ENCODE measurements at regions not wholly inside any gene's neighbourhood (a gene's known extent, or its start where the extent isn't known, plus 50 kb on each side); places are given as distances from the start of the nearest gene placed in this dataset.

DNA sequence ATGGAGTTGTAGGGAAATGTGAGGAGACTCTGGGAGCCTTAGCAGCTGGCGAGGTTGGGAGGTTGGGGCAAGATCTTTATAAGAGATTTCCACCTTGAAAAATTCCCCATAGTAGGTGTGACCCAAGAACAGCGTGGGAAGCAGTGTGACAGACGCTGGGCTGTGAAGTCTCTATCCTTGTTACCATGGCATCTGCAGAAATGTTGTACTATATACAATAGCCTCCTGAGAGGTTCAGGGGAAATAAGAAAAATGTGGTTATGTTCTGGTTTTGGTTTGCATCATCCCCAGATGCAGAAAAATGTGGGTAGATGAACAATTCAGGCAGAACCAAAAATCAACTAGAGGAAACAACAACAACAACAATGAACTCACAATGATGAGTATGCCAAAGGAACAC, 498.6 kb downstream of the SH2D4B start:
- Mint-ChIP-seq H3K27me3 (peaks cover 3% of the 10 kb centered on the region), H3K4me3 (no peak overlapping the region), H3K9me3 (no peaks in the 10 kb centered on the region), H3K27ac (no peak overlapping the region), H3K36me3 (ENCODE audit: low read depth) (no peaks in the 10 kb centered on the region), H3K4me1 (no peaks in the 10 kb centered on the region)
- ChIA-PET CTCF (no interaction called here), POLR2A (no interaction called here)
- DNase-seq, result no peak

- ChIA-PET CTCF (no interaction called here), POLR2A (no interaction called here)
- Mint-ChIP-seq H3K9me3 (no peaks in the 10 kb centered on the region), H3K27me3 (peaks cover 3% of the 10 kb centered on the region), H3K4me1 (no peaks in the 10 kb centered on the region), H3K27ac (no peak overlapping the region), H3K36me3 (ENCODE audit: low read depth) (no peaks in the 10 kb centered on the region), H3K4me3 (no peak overlapping the region)
- DNase-seq, result no peak
These were observed 502.3 kb downstream of the SH2D4B start for GRCh38 chr10:81040031-81040430.

- POLR2A ChIA-PET, result no interaction called here
- no peaks in the 10 kb centered on the region for H3K9me3 Mint-ChIP-seq
- no peak overlapping the region for H3K27ac Mint-ChIP-seq
- no peak for DNase-seq
- no peak overlapping the region for H3K4me3 Mint-ChIP-seq
- H3K4me1 Mint-ChIP-seq, result no peaks in the 10 kb centered on the region
- CTCF ChIA-PET, result no interaction called here
- H3K27me3 Mint-ChIP-seq, result peaks cover 3% of the 10 kb centered on the region
- H3K36me3 Mint-ChIP-seq (ENCODE audit: low read depth), result no peaks in the 10 kb centered on the region
These were observed 503.2 kb downstream of the SH2D4B start for GRCh38 chr10:81040940-81041339.

- Mint-ChIP-seq H3K9me3 (no peaks in the 10 kb centered on the region), H3K27me3 (peaks cover 3% of the 10 kb centered on the region), H3K4me3 (no peak overlapping the region), H3K27ac (no peak overlapping the region), H3K4me1 (no peaks in the 10 kb centered on the region), H3K36me3 (ENCODE audit: low read depth) (no peaks in the 10 kb centered on the region)
- no peak for DNase-seq
- ChIA-PET POLR2A (no interaction called here), CTCF (no interaction called here)
These were observed 504.9 kb downstream of the SH2D4B start for GRCh38 chr10:81042647-81043046.

DNA sequence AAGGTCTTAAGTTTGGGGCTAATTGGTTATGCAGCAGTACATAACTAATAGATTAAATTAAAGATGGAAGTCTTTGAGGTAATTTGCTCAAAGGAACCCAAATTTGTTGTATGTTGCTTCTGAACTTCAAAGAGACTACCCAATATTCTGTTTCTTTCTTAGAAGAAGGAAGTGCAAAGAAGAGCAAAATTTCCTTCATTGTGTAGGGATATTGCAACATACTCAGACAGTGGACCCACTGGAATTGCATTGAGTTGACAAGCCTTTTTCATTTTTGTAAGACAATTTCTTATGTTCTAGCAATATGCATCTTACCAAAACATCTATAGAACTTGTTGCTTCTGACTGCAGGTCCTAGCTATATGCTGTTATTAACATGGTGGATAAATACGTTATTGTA, 527.8 kb downstream of the SH2D4B start:
- Mint-ChIP-seq H3K4me1 (no peaks in the 10 kb centered on the region), H3K27me3 (no peaks in the 10 kb centered on the region), H3K36me3 (ENCODE audit: low read depth) (no peaks in the 10 kb centered on the region), H3K27ac (no peak overlapping the region), H3K9me3 (no peaks in the 10 kb centered on the region), H3K4me3 (no peak overlapping the region)
- DNase-seq, result no peak
- ChIA-PET CTCF (no interaction called here), POLR2A (no interaction called here)

GRCh38 chr10:81068460-81068859, 530.8 kb downstream of the SH2D4B start:
- Mint-ChIP-seq H3K27ac (no peak overlapping the region), H3K9me3 (no peaks in the 10 kb centered on the region), H3K27me3 (no peaks in the 10 kb centered on the region), H3K36me3 (ENCODE audit: low read depth) (no peaks in the 10 kb centered on the region), H3K4me1 (no peaks in the 10 kb centered on the region), H3K4me3 (no peak overlapping the region)
- ChIA-PET POLR2A (no interaction called here), CTCF (interaction anchor here (1.4 kb wide), 1 partner anchor 93 kb away, joined by 3 read pairs; no protein-coding TSS in a partner anchor)
- DNase-seq, result no peak

GRCh38 chr10:81071087-81071796, 533.5 kb downstream of the SH2D4B start:
- CTCF ChIA-PET, result no interaction called here
- H3K4me1 Mint-ChIP-seq, result no peaks in the 10 kb centered on the region
- H3K36me3 Mint-ChIP-seq (ENCODE audit: low read depth), result no peaks in the 10 kb centered on the region
- no peak overlapping the region for H3K27ac Mint-ChIP-seq
- H3K27me3 Mint-ChIP-seq, result no peaks in the 10 kb centered on the region
- DNase-seq, result no peak
- H3K9me3 Mint-ChIP-seq, result no peaks in the 10 kb centered on the region
- POLR2A ChIA-PET, result no interaction called here
- no peak overlapping the region for H3K4me3 Mint-ChIP-seq

- no peak for DNase-seq
- Mint-ChIP-seq H3K27ac (no peak overlapping the region), H3K27me3 (no peaks in the 10 kb centered on the region), H3K4me1 (no peaks in the 10 kb centered on the region), H3K9me3 (no peaks in the 10 kb centered on the region), H3K36me3 (ENCODE audit: low read depth) (no peaks in the 10 kb centered on the region), H3K4me3 (no peak overlapping the region)
- ChIA-PET POLR2A (no interaction called here), CTCF (no interaction called here)
These were observed 535.5 kb downstream of the SH2D4B start for GRCh38 chr10:81073155-81073554.

DNA sequence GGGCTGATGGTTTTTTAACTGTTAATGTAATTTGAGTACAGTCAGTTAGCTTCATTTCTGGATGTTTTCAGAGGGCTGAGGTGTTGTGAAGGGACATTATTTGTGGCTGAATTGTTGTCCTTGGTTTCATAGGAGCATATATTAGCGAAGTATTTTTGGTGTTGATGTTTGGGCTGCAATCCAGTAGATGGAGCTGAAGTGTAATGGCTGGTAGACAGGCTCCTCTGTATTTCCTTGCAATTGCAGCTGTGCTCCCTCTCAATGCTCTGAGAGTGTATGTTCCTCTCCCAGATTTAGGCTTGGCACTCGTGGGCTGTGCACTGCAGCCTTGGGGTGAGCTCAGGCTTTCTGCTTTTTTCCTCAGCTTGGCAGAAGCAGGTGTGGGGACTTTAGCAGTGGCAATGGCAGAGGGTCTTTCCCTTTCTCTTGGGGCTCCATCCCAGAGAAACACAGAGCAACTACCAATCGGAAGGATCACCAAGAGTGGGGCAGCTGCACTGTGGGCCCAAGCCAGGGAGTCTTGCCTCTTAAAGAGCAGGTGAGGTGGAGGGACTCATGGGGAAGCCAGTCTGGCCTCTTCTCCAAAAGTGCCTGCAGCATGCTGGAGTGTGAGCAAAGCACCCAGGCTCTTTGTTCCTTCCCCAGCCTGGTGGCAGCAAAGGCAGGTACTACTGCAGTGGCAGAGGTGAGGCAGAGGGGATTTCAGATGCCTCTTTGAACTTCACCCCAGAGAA, 544.4 kb downstream of the SH2D4B start:
- H3K27me3 Mint-ChIP-seq, result no peaks in the 10 kb centered on the region
- H3K27ac Mint-ChIP-seq, result no peak overlapping the region
- no peak overlapping the region for H3K4me3 Mint-ChIP-seq
- peaks cover 3% of the 10 kb centered on the region for H3K9me3 Mint-ChIP-seq
- POLR2A ChIA-PET, result no interaction called here
- CTCF ChIA-PET, result no interaction called here
- no peaks in the 10 kb centered on the region for H3K4me1 Mint-ChIP-seq
- no peak for DNase-seq
- no peaks in the 10 kb centered on the region for H3K36me3 Mint-ChIP-seq (ENCODE audit: low read depth)

- no peak overlapping the region for H3K4me3 Mint-ChIP-seq
- POLR2A ChIA-PET, result no interaction called here
- no peaks in the 10 kb centered on the region for H3K4me1 Mint-ChIP-seq
- no peaks in the 10 kb centered on the region for H3K36me3 Mint-ChIP-seq (ENCODE audit: low read depth)
- CTCF ChIA-PET, result no interaction called here
- no peaks in the 10 kb centered on the region for H3K27me3 Mint-ChIP-seq
- no peak overlapping the region for H3K27ac Mint-ChIP-seq
- DNase-seq, result no peak
- H3K9me3 Mint-ChIP-seq, result peaks cover 3% of the 10 kb centered on the region
These were observed 545.1 kb downstream of the SH2D4B start for GRCh38 chr10:81082621-81083376.

DNA sequence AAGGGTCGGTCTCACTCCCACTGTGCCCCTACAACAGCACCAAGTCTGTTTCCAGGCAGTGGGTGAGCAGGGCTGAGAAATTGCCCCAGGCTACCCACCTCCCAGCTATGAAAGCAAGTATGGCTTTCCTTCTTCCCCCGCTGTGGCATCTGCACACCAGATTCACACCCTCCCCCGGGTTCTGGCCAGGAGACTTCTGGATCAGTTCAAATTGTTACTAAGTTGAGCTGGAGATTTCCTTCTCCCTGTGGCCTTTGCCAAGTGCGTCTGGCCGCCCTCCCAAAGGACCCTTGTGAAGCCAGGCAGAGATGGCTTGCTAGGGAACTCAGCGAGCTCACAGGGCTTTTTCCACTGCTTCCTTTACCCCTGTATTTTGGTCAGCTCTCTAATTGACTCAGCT, 555.4 kb downstream of the SH2D4B start:
- CTCF ChIA-PET, result no interaction called here
- no peak for DNase-seq
- Mint-ChIP-seq H3K36me3 (ENCODE audit: low read depth) (no peaks in the 10 kb centered on the region), H3K4me3 (no peak overlapping the region), H3K9me3 (no peaks in the 10 kb centered on the region), H3K27me3 (no peaks in the 10 kb centered on the region), H3K4me1 (no peaks in the 10 kb centered on the region), H3K27ac (no peak overlapping the region)
- POLR2A ChIA-PET, result no interaction called here

GRCh38 chr10:81095238-81095637, 557.5 kb downstream of the SH2D4B start:
- ChIA-PET POLR2A (no interaction called here), CTCF (no interaction called here)
- Mint-ChIP-seq H3K36me3 (ENCODE audit: low read depth) (no peaks in the 10 kb centered on the region), H3K9me3 (no peaks in the 10 kb centered on the region), H3K27ac (no peak overlapping the region), H3K27me3 (no peaks in the 10 kb centered on the region), H3K4me1 (no peaks in the 10 kb centered on the region), H3K4me3 (no peak overlapping the region)
- DNase-seq, result no peak

DNA sequence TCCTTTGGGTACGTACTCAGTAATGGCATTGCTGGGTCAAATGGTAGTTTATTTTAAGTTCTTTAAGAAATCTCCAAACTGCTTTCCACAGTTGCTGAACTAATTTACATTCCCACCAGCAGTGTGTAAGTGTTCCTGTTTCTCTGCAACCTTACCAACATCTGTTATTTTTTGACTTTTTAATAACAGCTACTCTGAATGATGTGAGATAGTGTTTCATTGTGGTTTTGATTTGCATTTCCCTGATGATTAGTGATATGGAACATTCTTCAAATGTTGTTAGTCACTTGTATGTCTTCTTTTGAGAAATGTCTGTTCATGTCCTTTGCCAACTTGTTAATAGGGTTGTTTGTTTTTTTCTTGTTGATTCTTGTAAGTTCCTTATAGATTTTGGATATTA, 558.9 kb downstream of the SH2D4B start:
- Mint-ChIP-seq H3K9me3 (no peaks in the 10 kb centered on the region), H3K36me3 (ENCODE audit: low read depth) (no peaks in the 10 kb centered on the region), H3K4me3 (no peak overlapping the region), H3K27me3 (no peaks in the 10 kb centered on the region), H3K27ac (no peak overlapping the region), H3K4me1 (no peaks in the 10 kb centered on the region)
- CTCF ChIA-PET, result no interaction called here
- DNase-seq, result no peak
- POLR2A ChIA-PET, result no interaction called here
